ENCODE measurements at regions not wholly inside any gene's neighbourhood (a gene's known extent, or its start where the extent isn't known, plus 50 kb on each side); places are given as distances from the start of the nearest gene placed in this dataset.
"Not testable (repeated sequence)": the region's sequence is repeated elsewhere in the genome, so short reads cannot be mapped to it uniquely, and the experiment has no call there.

- DNase-seq (ENCODE audit: low spot score): no peak
Measured at GRCh38 chr2:17196380-17196779, 321.9 kb downstream of the RAD51AP2 start.

GRCh38 chr2:17195016-17195415 lies 323.2 kb downstream of the RAD51AP2 start:
- no peak for DNase-seq (ENCODE audit: low spot score)

- no peak for DNase-seq (ENCODE audit: low spot score)
Measured at GRCh38 chr2:17194083-17194482, 324.2 kb downstream of the RAD51AP2 start.

- not testable (repeated sequence) for DNase-seq (ENCODE audit: low spot score)
Measured at GRCh38 chr2:17193433-17193890, 324.8 kb downstream of the RAD51AP2 start.

- no peak for DNase-seq (ENCODE audit: low spot score)
Measured at GRCh38 chr2:17191223-17191622, 327.0 kb downstream of the RAD51AP2 start.

GRCh38 chr2:17190527-17190926 lies 327.7 kb downstream of the RAD51AP2 start:
- no peak for DNase-seq (ENCODE audit: low spot score)

- DNase-seq (ENCODE audit: low spot score): no peak
Measured at GRCh38 chr2:17188721-17189120, 329.5 kb downstream of the RAD51AP2 start.

- DNase-seq (ENCODE audit: low spot score): no peak
Measured at GRCh38 chr2:17184512-17184911, 333.7 kb downstream of the RAD51AP2 start.

- no peak for DNase-seq (ENCODE audit: low spot score)
Measured at GRCh38 chr2:17182399-17182798, 335.8 kb downstream of the RAD51AP2 start.

GRCh38 chr2:17181051-17181752 lies 337.0 kb downstream of the RAD51AP2 start:
- DNase-seq (ENCODE audit: low spot score): no peak

- DNase-seq (ENCODE audit: low spot score): no peak
Measured at GRCh38 chr2:17179145-17179808, 339.0 kb downstream of the RAD51AP2 start.

GRCh38 chr2:17177088-17177487 lies 341.2 kb downstream of the RAD51AP2 start:
- DNase-seq (ENCODE audit: low spot score): no peak

- no peak for DNase-seq (ENCODE audit: low spot score)
Measured at GRCh38 chr2:17171446-17172049, 346.7 kb downstream of the RAD51AP2 start.

GRCh38 chr2:17166506-17166905 lies 351.7 kb downstream of the RAD51AP2 start:
- DNase-seq (ENCODE audit: low spot score): no peak

- DNase-seq (ENCODE audit: low spot score): no peak
Measured at GRCh38 chr2:17164550-17164949, 353.7 kb downstream of the RAD51AP2 start.

- no peak for DNase-seq (ENCODE audit: low spot score)
Measured at GRCh38 chr2:17163638-17164037, 354.6 kb downstream of the RAD51AP2 start.

- DNase-seq (ENCODE audit: low spot score): no peak
Measured at GRCh38 chr2:17162713-17163112, 355.5 kb downstream of the RAD51AP2 start.

- no peak for DNase-seq (ENCODE audit: low spot score)
Measured at GRCh38 chr2:17160594-17160993, 357.6 kb downstream of the RAD51AP2 start.

GRCh38 chr2:17156086-17156485 lies 362.2 kb downstream of the RAD51AP2 start:
- no peak for DNase-seq (ENCODE audit: low spot score)

GRCh38 chr2:17149945-17150344 lies 368.3 kb downstream of the RAD51AP2 start:
- DNase-seq (ENCODE audit: low spot score): no peak

- DNase-seq (ENCODE audit: low spot score): no peak
Measured at GRCh38 chr2:17148407-17149145, 369.7 kb downstream of the RAD51AP2 start.

- DNase-seq (ENCODE audit: low spot score): no peak
Measured at GRCh38 chr2:17146358-17146757, 371.9 kb downstream of the RAD51AP2 start.

Measured in ureter (tissue), 1 donor.